IPS-20b (cell line): ENCODE measurements at regions not wholly inside any gene's neighbourhood (a gene's known extent, or its start where the extent isn't known, plus 50 kb on each side); places are given as distances from the start of the nearest gene placed in this dataset.
"Not testable (repeated sequence)": the region's sequence is repeated elsewhere in the genome, so short reads cannot be mapped to it uniquely, and the experiment has no call there.

Experiments
- H3K27ac ChIP-seq: one replicate; pipeline ENCODE4 v1.5.1; 2013; ENCODE audit warnings: low read length
- H3K27me3 ChIP-seq: 2 replicates; pipeline ENCODE4 v1.6.1; 2013; ENCODE audit warnings: mild to moderate bottlenecking, low read length, inconsistent platforms; ENCODE audit not compliant: insufficient read depth
- H3K36me3 ChIP-seq: 2 replicates; pipeline ENCODE4 v1.6.1; 2013; ENCODE audit warnings: low read depth, mild to moderate bottlenecking, inconsistent platforms, low read length, moderate library complexity; ENCODE audit not compliant: insufficient read depth
- H3K4me1 ChIP-seq: 2 replicates; pipeline ENCODE4 v1.6.1; 2013; ENCODE audit warnings: mild to moderate bottlenecking, control low read depth, inconsistent platforms, low read length, moderate library complexity; ENCODE audit not compliant: insufficient read depth
- H3K4me3 ChIP-seq: 2 replicates; pipeline ENCODE4 v1.5.1; 2013; ENCODE audit warnings: mild to moderate bottlenecking, low read length, inconsistent platforms
- H3K9ac ChIP-seq: 2 replicates; pipeline ENCODE4 v1.6.1; 2013; ENCODE audit warnings: low read depth, mild to moderate bottlenecking, inconsistent platforms, low read length, moderate library complexity
- H3K9me3 ChIP-seq: 2 replicates; pipeline ENCODE4 v1.6.1; 2013; ENCODE audit warnings: mild to moderate bottlenecking, low read depth, low read length, inconsistent platforms; ENCODE audit not compliant: insufficient read depth

GRCh38 chr15:25171856-25172687 lies 217.3 kb downstream of the SNRPN start:
- Histone ChIP-seq H3K9me3 (peaks cover 74% of the 10 kb centered on the region), H3K4me3 (no peak overlapping the region), H3K27me3 (no peaks in the 10 kb centered on the region), H3K36me3 (no peaks in the 10 kb centered on the region), H3K27ac (no peak overlapping the region), H3K9ac (no peak overlapping the region), H3K4me1 (no peaks in the 10 kb centered on the region)

- Histone ChIP-seq H3K4me3 (no peak overlapping the region), H3K36me3 (no peaks in the 10 kb centered on the region), H3K27me3 (no peaks in the 10 kb centered on the region), H3K27ac (no peak overlapping the region), H3K9ac (no peak overlapping the region), H3K4me1 (no peaks in the 10 kb centered on the region), H3K9me3 (peaks cover 80% of the 10 kb centered on the region)
Observed at GRCh38 chr15:25172691-25173090, 217.9 kb downstream of the SNRPN start.

GRCh38 chr15:25173241-25174028 lies 218.6 kb downstream of the SNRPN start:
- no peak overlapping the region for H3K27ac ChIP-seq
- no peaks in the 10 kb centered on the region for H3K4me1 ChIP-seq
- no peaks in the 10 kb centered on the region for H3K36me3 ChIP-seq
- no peak overlapping the region for H3K4me3 ChIP-seq
- no peaks in the 10 kb centered on the region for H3K27me3 ChIP-seq
- no peak overlapping the region for H3K9ac ChIP-seq
- H3K9me3 ChIP-seq = peaks cover 87% of the 10 kb centered on the region

DNA sequence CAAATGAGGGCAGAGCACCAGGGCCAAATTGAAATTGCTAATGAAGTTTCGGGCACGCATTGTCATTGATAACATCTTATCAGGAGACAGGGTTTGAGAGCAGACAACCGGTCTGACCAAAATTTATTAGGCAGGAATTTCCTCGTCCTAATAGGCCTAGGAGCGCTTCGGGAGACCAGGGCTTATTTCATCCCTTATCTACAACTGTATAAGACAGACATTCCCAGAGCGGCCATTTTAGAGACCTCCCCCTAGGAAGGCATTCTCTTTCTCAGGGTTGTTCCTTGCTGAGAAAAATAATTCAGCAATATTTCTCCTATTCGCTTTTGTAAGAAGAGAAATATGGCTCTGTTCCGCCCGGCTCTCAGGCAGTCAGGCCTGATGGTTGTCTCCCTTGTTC lies 219.4 kb downstream of the SNRPN start:
- not testable (repeated sequence) for H3K27ac ChIP-seq, H3K36me3 ChIP-seq
- peaks cover 93% of the 10 kb centered on the region for H3K9me3 ChIP-seq

DNA sequence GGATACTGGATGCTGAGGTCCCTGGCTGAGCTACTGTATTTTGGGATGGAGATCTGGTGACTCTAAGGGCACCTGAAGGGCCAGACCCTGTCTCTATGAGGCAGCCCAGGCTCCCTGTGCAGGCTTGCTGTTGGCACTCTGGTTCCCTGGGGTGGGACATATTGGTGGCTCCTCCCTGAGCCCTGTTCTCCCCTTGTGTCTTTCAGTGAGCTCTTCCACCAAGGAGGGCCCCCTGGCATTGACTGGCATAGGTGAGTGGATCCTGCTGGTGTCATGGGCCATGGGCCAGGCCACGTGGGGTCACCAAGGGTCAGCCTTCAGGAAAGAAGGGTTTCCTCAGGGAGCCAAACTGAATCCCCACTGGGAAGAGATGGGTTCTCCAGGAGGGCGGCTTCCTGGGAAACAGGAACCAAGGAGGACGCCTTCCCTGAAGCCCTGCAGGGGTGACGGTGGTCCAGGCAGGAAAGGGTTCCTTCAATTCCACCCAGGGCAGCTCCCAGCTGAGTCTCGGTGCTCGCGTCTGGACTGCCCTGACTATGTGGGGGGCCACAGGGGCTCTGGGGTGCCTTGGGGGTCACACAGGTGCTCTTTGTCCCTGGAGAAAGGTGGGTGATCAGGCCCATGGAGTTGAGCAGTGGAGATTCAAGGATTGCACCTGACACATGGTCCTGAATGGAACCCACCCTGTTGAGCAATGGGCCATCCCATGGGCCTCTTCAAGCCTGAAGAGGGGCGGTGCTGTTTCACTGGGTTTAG lies 220.4 kb downstream of the SNRPN start:
- Histone ChIP-seq H3K27me3 (no peaks in the 10 kb centered on the region), H3K36me3 (no peaks in the 10 kb centered on the region), H3K27ac (no peak overlapping the region), H3K9me3 (peaks cover 94% of the 10 kb centered on the region), H3K4me1 (no peaks in the 10 kb centered on the region), H3K4me3 (no peak overlapping the region), H3K9ac (no peak overlapping the region)

More for the DNA sequence above, 219.4 kb downstream of the SNRPN start:
- not testable (repeated sequence) for H3K4me3 ChIP-seq, H3K27me3 ChIP-seq, H3K9ac ChIP-seq, H3K4me1 ChIP-seq

GRCh38 chr15:25175789-25176615 lies 221.2 kb downstream of the SNRPN start:
- Histone ChIP-seq H3K9ac (no peak overlapping the region), H3K27ac (no peak overlapping the region), H3K9me3 (peaks cover 94% of the 10 kb centered on the region), H3K4me1 (no peaks in the 10 kb centered on the region), H3K4me3 (no peak overlapping the region), H3K36me3 (no peaks in the 10 kb centered on the region), H3K27me3 (no peaks in the 10 kb centered on the region)

DNA sequence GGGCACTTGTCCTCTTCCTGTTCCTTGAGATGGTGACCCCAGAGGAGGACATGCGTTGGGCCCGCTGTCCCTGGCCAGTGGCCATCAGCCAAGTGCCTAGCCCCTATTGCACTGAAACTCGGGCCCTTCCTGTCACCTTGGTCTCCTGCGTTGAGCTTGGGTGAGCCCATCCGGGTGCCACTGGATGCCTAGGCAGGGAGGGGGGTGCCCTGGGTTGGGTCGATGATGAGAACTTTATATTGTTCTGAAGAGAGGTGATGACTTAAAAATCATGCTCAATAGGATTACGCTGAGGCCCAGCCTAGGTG lies 221.8 kb downstream of the SNRPN start:
- H3K27ac ChIP-seq = no peak overlapping the region
- H3K36me3 ChIP-seq = no peaks in the 10 kb centered on the region
- no peak overlapping the region for H3K9ac ChIP-seq
- peaks cover 94% of the 10 kb centered on the region for H3K9me3 ChIP-seq
- no peaks in the 10 kb centered on the region for H3K4me1 ChIP-seq
- H3K27me3 ChIP-seq = no peaks in the 10 kb centered on the region
- no peak overlapping the region for H3K4me3 ChIP-seq

DNA sequence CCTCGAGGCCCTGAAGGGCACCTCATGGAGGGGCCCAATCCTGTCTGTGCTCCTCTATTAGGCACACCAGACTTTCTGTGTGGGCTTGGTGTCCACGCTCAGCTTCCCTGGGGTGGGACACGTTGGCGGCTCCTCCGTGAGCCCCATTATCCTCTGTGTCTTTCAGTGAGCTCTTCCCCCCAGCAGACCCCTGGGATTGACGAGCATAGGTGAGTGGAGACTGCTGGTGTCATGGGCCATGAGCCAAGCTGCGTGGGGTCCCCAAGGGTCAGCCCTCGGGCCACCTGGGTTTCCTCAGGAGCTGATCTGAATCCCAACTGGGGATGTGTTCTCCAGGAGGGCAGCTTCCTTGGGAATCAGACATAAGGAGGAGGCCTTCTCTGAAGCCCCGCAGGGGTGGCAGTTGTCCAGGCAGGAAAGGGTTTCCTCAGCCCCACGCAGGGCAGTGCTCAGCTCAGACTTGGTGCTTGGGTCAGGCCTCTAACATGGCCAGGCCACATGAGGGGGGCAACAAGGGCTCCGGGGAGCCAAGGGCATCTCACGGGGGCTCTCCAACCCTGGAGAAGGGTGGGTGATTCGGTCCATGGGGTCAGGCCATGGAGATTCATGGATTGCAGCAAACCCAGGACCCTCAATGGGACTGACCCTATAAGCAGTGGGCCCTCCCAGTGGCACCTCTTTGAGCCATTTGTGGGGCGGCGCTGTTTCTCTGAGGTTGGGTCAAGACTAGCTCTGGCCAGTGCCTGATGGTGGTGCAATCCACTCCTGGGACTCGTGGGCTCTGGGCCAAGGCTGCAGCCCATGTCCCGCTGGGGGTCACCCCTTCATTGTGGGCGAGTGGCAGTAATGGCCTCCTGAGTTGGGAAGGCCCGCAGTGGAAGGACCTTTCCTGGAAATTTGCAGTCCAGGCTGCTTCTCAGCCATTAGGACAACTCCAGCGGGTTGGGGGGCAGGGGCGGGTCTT lies 222.5 kb downstream of the SNRPN start:
- H3K4me1 ChIP-seq = no peaks in the 10 kb centered on the region
- no peak overlapping the region for H3K9ac ChIP-seq
- no peak overlapping the region for H3K27ac ChIP-seq
- H3K27me3 ChIP-seq = no peaks in the 10 kb centered on the region
- H3K4me3 ChIP-seq = no peak overlapping the region
- H3K9me3 ChIP-seq = peaks cover 94% of the 10 kb centered on the region
- no peaks in the 10 kb centered on the region for H3K36me3 ChIP-seq

- H3K27me3 ChIP-seq = no peaks in the 10 kb centered on the region
- no peaks in the 10 kb centered on the region for H3K4me1 ChIP-seq
- H3K36me3 ChIP-seq = no peaks in the 10 kb centered on the region
- no peak overlapping the region for H3K27ac ChIP-seq
- no peak overlapping the region for H3K4me3 ChIP-seq
- H3K9ac ChIP-seq = no peak overlapping the region
- peaks cover 95% of the 10 kb centered on the region for H3K9me3 ChIP-seq
Observed at GRCh38 chr15:25177955-25178801, 223.4 kb downstream of the SNRPN start.
